Liver (tissue), 8 donors: ENCODE measurements at regions not wholly inside any gene's neighbourhood (a gene's known extent, or its start where the extent isn't known, plus 50 kb on each side); places are given as distances from the start of the nearest gene placed in this dataset.

Source experiments
- DNase-seq: peaks from one replicate; pipeline ENCODE4 v3.0.0-alpha.2; 2017; ENCODE audit warnings: low spot score
- H3K27ac ChIP-seq, 2 donors: one replicate each; pipeline ENCODE4 v1.7.0; 2013; ENCODE audit warnings: inconsistent platforms in 2 of 2, low read length in 2 of 2, control low read depth in 1 of 2, low read depth in 1 of 2, mild to moderate bottlenecking in 1 of 2
- H3K27me3 ChIP-seq, 4 donors: one replicate each; pipeline versions ENCODE4 v1.6.1 to v1.7.0; 2013; ENCODE audit warnings: low read length in 3 of 4, inconsistent platforms in 1 of 4, mild to moderate bottlenecking in 1 of 4, moderate library complexity in 1 of 4; ENCODE audit not compliant: control insufficient read depth in 4 of 4, insufficient read depth in 4 of 4
- H3K36me3 ChIP-seq, 4 donors: one replicate each; pipeline versions ENCODE4 v1.6.1 to v1.7.0; 2013; ENCODE audit warnings: low read length in 3 of 4, mild to moderate bottlenecking in 3 of 4, low read depth in 1 of 4, moderate library complexity in 1 of 4; ENCODE audit not compliant: control insufficient read depth in 4 of 4, insufficient read depth in 3 of 4
- H3K4me1 ChIP-seq, 4 donors: one replicate each; pipeline versions ENCODE4 v1.6.1 to v1.7.0; 2013; ENCODE audit warnings: low read length in 3 of 4, mild to moderate bottlenecking in 3 of 4, moderate library complexity in 1 of 4; ENCODE audit not compliant: control insufficient read depth in 4 of 4, insufficient read depth in 4 of 4
- H3K4me3 ChIP-seq, 3 donors: one replicate each; pipeline versions ENCODE4 v1.6.1 to v1.7.0; 2013; ENCODE audit warnings: low read length in 3 of 3, control low read depth in 1 of 3, low read depth in 1 of 3, mild to moderate bottlenecking in 1 of 3
- H3K9ac ChIP-seq, 2 donors: one replicate each; pipeline ENCODE4 v1.7.0; 2013; ENCODE audit warnings: low read length in 2 of 2, mild to moderate bottlenecking in 2 of 2, moderate library complexity in 2 of 2, control low read depth in 1 of 2, low read depth in 1 of 2
- H3K9me3 ChIP-seq, 4 donors: one replicate each; pipeline versions ENCODE4 v1.6.1 to v1.7.0; 2013; ENCODE audit warnings: low read length in 3 of 4; ENCODE audit not compliant: control insufficient read depth in 4 of 4
- EGR1 ChIP-seq, 2 donors: IDR thresholded peaks; 2 replicates each; pipeline ENCODE4 v1.6.1; 2016 to 2018; ENCODE audit warnings: antibody characterized with exemption in 2 of 2, low read depth in 2 of 2
- FOXA2 ChIP-seq: IDR thresholded peaks from 2 replicates; pipeline ENCODE4 v1.6.1; 2016; ENCODE audit warnings: antibody characterized with exemption
- GABPA ChIP-seq, 2 donors: IDR thresholded peaks in 1 of 2; conservative IDR thresholded peaks in 1 of 2; 2 replicates each; pipeline ENCODE4 v1.6.1; 2016; ENCODE audit warnings: antibody characterized with exemption in 2 of 2, mild to moderate bottlenecking in 1 of 2, moderate library complexity in 1 of 2
- HNF4G ChIP-seq: IDR thresholded peaks from 2 replicates; pipeline ENCODE4 v1.6.1; 2016; ENCODE audit warnings: antibody characterized with exemption
- JUND ChIP-seq, 2 donors: IDR thresholded peaks; 2 replicates each; pipeline ENCODE4 v1.6.1; 2016; ENCODE audit warnings: antibody characterized with exemption in 2 of 2
- NR2F2 ChIP-seq: IDR thresholded peaks from 2 replicates; pipeline ENCODE4 v1.6.1; 2016; ENCODE audit warnings: antibody characterized with exemption
- RAD21 ChIP-seq, 2 donors: IDR thresholded peaks; 2 replicates each; pipeline ENCODE4 v1.6.1; 2016; ENCODE audit warnings: antibody characterized with exemption in 2 of 2, mild to moderate bottlenecking in 2 of 2
- RXRA ChIP-seq, 2 donors: IDR thresholded peaks; 2 replicates each; pipeline ENCODE4 v1.6.1; 2017 to 2018; ENCODE audit warnings: antibody characterized with exemption in 2 of 2, mild to moderate bottlenecking in 1 of 2
- SP1 ChIP-seq: IDR thresholded peaks from 2 replicates; pipeline ENCODE4 v1.6.1; 2018; ENCODE audit warnings: antibody characterized with exemption, mild to moderate bottlenecking
- TAF1 ChIP-seq: conservative IDR thresholded peaks from 2 replicates; pipeline ENCODE4 v1.6.1; 2016; ENCODE audit warnings: antibody characterized with exemption, mild to moderate bottlenecking
- YY1 ChIP-seq: IDR thresholded peaks from 2 replicates; pipeline ENCODE4 v1.6.1; 2016; ENCODE audit warnings: antibody characterized with exemption, mild to moderate bottlenecking
- WGBS: extraction: QIAGEN DNeasy Blood & Tissue Kit; methylation state at CpG from one replicate; pipeline ENCODE4 v1.1.7; 2013; 5-methylcytosine and 5-hydroxymethylcytosine counted together
- TF ChIP-seq, protein P1 (sequence below): IDR thresholded peaks from 2 replicates; pipeline ENCODE4 v1.6.1; 2016; ENCODE audit warnings: antibody characterized with exemption
- TF ChIP-seq, protein P2 (sequence below): fragments of 150-350 bp; IDR thresholded peaks from 2 replicates; pipeline ENCODE4 v1.5.1; 2017; ENCODE audit warnings: improper control_type of control experiment, low read depth, low read length; ENCODE audit not compliant: missing input control
- TF ChIP-seq, protein P3 (sequence below): IDR thresholded peaks from 2 replicates; pipeline ENCODE4 v1.6.1; 2016; ENCODE audit warnings: antibody characterized with exemption
- TF ChIP-seq, protein P4 (sequence below): IDR thresholded peaks from 2 replicates; pipeline ENCODE4 v1.6.1; 2016; ENCODE audit warnings: antibody characterized with exemption, mild to moderate bottlenecking
- donor health status: healthy.
- donor health status: healthy.
- donor health status: healthy.
- donor health status: healthy.
- donor health status: healthy.

DNA sequence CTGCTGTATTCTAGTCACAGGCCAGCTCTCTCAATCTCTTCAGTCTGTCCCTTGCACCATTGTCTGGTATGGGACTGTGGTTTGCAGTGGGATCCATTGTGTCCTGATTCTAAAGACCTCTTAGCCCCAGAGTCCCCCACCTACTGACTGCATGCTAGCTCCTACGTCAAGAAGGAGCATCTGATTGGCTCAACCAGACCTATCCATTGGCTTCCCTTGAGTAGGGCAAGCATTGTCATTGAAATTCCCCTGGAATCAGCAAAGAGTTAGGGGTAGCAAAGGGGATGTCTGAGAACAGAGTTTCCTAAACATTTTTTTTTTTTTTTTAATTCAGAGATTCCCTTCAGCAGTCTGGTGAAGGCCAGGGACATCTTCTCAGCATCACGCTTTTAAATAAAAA lies 175.3 kb upstream of the MPHOSPH6 start:
- Histone ChIP-seq H3K4me1 (no peaks in the 10 kb centered on the region), H3K27ac (no peak overlapping the region), H3K4me3 (no peak overlapping the region), H3K27me3 (no peaks in the 10 kb centered on the region), H3K36me3 (no peaks in the 10 kb centered on the region), H3K9me3 (peaks cover 0 to 4% (median 3%) of the 10 kb centered on the region in 4 donors), H3K9ac (no peak overlapping the region)
- no peak for DNase-seq
- TF ChIP-seq FOXA2 (no peak), SP1 (no peak)
- 93% methylated on average over 2 of the region's 2 CpGs for WGBS

DNA sequence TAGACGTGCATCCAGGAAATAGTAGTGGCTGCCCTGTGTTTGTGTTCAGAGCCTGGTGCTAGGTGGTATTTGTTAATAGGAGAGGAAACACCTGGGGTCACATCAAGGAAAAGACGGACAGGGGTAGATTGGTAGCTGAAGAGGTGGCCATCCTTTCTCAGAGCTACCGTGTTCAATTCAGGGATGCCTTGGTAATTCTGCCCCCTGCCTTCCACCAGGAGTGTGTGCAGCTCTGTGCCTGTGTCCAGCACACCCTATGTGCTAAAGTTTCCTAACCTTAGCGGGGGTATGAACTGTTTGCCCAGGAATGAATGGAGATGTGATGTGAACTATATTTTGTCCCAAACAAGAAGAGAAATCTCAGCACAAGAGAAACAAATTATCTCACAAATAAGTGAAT lies 174.1 kb upstream of the MPHOSPH6 start:
- DNase-seq, result no peak
- TF ChIP-seq RAD21 (IDR thresholded peaks at IDR 0.05) (peak; percentile 76 to 84), GABPA (IDR thresholded peaks at IDR 0.05 in 1 of 2, conservative IDR thresholded peaks at IDR 0.05 in 1 of 2) (no peak), YY1 (no peak), SP1 (no peak)
- TF ChIP-seq, protein P1, sequence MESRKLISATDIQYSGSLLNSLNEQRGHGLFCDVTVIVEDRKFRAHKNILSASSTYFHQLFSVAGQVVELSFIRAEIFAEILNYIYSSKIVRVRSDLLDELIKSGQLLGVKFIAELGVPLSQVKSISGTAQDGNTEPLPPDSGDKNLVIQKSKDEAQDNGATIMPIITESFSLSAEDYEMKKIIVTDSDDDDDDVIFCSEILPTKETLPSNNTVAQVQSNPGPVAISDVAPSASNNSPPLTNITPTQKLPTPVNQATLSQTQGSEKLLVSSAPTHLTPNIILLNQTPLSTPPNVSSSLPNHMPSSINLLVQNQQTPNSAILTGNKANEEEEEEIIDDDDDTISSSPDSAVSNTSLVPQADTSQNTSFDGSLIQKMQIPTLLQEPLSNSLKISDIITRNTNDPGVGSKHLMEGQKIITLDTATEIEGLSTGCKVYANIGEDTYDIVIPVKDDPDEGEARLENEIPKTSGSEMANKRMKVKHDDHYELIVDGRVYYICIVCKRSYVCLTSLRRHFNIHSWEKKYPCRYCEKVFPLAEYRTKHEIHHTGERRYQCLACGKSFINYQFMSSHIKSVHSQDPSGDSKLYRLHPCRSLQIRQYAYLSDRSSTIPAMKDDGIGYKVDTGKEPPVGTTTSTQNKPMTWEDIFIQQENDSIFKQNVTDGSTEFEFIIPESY, result no peak
- TF ChIP-seq, protein P2, sequence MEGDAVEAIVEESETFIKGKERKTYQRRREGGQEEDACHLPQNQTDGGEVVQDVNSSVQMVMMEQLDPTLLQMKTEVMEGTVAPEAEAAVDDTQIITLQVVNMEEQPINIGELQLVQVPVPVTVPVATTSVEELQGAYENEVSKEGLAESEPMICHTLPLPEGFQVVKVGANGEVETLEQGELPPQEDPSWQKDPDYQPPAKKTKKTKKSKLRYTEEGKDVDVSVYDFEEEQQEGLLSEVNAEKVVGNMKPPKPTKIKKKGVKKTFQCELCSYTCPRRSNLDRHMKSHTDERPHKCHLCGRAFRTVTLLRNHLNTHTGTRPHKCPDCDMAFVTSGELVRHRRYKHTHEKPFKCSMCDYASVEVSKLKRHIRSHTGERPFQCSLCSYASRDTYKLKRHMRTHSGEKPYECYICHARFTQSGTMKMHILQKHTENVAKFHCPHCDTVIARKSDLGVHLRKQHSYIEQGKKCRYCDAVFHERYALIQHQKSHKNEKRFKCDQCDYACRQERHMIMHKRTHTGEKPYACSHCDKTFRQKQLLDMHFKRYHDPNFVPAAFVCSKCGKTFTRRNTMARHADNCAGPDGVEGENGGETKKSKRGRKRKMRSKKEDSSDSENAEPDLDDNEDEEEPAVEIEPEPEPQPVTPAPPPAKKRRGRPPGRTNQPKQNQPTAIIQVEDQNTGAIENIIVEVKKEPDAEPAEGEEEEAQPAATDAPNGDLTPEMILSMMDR, result peak; percentile 63
- TF ChIP-seq, protein P3, sequence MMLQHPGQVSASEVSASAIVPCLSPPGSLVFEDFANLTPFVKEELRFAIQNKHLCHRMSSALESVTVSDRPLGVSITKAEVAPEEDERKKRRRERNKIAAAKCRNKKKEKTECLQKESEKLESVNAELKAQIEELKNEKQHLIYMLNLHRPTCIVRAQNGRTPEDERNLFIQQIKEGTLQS, result no peak
- H3K9ac ChIP-seq, result no peak overlapping the region
- H3K4me1 ChIP-seq, result no peaks in the 10 kb centered on the region
- no peak overlapping the region for H3K27ac ChIP-seq
- no peaks in the 10 kb centered on the region for H3K36me3 ChIP-seq
- no peak overlapping the region for H3K4me3 ChIP-seq
- H3K9me3 ChIP-seq, result peaks cover 0 to 4% (median 3%) of the 10 kb centered on the region in 4 donors
- H3K27me3 ChIP-seq, result peaks cover 0 to 5% (median 0%) of the 10 kb centered on the region in 4 donors
- WGBS, result 26% methylated on average over 4 of the region's 4 CpGs

DNA sequence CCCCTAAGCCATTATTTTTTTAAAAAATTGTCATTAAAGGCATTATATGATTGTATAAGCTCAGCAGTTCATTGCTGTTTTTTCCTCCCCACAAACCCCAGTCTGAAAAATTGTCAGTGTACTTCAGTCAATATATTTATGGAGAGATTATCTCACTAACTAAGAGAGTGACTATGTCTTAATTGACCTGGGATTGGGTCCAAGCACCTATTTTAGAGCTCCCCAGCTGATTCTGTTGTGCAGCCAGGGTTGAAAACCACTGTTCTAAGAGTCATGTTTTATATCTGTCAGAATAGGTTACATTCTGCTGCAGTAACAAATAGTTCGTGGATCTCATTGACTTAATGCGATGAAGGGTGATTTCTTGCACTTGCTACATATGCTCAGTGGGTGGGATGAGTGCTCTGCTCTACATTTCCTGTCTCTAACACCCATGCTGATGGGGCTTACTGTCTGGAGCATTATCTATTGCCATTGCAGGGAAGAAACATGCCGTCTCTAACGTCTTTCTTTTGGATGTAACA lies 171.2 kb upstream of the MPHOSPH6 start:
- Histone ChIP-seq H3K27me3 (peaks cover 0 to 6% (median 0%) of the 10 kb centered on the region in 4 donors), H3K9ac (no peak overlapping the region), H3K4me1 (no peaks in the 10 kb centered on the region), H3K9me3 (peaks cover 0 to 5% (median 4%) of the 10 kb centered on the region in 4 donors), H3K4me3 (no peak overlapping the region), H3K36me3 (no peaks in the 10 kb centered on the region), H3K27ac (no peak overlapping the region)
- 94% methylated on average over 4 of the region's 4 CpGs for WGBS
- no peak for DNase-seq
- TF ChIP-seq HNF4G, result no peak
- TF ChIP-seq, protein P4, sequence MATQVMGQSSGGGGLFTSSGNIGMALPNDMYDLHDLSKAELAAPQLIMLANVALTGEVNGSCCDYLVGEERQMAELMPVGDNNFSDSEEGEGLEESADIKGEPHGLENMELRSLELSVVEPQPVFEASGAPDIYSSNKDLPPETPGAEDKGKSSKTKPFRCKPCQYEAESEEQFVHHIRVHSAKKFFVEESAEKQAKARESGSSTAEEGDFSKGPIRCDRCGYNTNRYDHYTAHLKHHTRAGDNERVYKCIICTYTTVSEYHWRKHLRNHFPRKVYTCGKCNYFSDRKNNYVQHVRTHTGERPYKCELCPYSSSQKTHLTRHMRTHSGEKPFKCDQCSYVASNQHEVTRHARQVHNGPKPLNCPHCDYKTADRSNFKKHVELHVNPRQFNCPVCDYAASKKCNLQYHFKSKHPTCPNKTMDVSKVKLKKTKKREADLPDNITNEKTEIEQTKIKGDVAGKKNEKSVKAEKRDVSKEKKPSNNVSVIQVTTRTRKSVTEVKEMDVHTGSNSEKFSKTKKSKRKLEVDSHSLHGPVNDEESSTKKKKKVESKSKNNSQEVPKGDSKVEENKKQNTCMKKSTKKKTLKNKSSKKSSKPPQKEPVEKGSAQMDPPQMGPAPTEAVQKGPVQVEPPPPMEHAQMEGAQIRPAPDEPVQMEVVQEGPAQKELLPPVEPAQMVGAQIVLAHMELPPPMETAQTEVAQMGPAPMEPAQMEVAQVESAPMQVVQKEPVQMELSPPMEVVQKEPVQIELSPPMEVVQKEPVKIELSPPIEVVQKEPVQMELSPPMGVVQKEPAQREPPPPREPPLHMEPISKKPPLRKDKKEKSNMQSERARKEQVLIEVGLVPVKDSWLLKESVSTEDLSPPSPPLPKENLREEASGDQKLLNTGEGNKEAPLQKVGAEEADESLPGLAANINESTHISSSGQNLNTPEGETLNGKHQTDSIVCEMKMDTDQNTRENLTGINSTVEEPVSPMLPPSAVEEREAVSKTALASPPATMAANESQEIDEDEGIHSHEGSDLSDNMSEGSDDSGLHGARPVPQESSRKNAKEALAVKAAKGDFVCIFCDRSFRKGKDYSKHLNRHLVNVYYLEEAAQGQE, result no peak
- TF ChIP-seq, protein P2, result no peak
- TF ChIP-seq NR2F2, result no peak
- TF ChIP-seq FOXA2, result no peak
- TF ChIP-seq JUND (IDR thresholded peaks at IDR 0.05), result no peak
- TF ChIP-seq EGR1 (IDR thresholded peaks at IDR 0.05; ENCODE audit: low read depth in 2 of 2), result no peak
- TF ChIP-seq SP1, result no peak
- no peak for TF ChIP-seq TAF1
- TF ChIP-seq RXRA (IDR thresholded peaks at IDR 0.05), result no peak
- TF ChIP-seq YY1, result no peak
- TF ChIP-seq, protein P1, result no peak
